NT2/D1 (cell line): ENCODE measurements at regions not wholly inside any gene's neighbourhood (a gene's known extent, or its start where the extent isn't known, plus 50 kb on each side); places are given as distances from the start of the nearest gene placed in this dataset.
"Not testable (repeated sequence)": the region's sequence is repeated elsewhere in the genome, so short reads cannot be mapped to it uniquely, and the experiment has no call there.

ENCODE experiments used
- SUZ12 ChIP-seq: IDR thresholded peaks from 2 replicates; pipeline ENCODE4 v1.6.1; 2011; ENCODE audit not compliant: insufficient read length, insufficient read depth; ENCODE audit errors: extremely low read depth
- YY1 ChIP-seq: IDR thresholded peaks from 2 replicates; pipeline ENCODE4 v1.6.1; 2011; ENCODE audit not compliant: insufficient read length, insufficient read depth
- ZNF274 ChIP-seq: IDR thresholded peaks from 2 replicates; pipeline ENCODE4 v1.6.1; 2011; ENCODE audit warnings: mild to moderate bottlenecking, low read depth, low read length

GRCh38 chr9:26780307-26780706 is 112.3 kb downstream of the CAAP1 start:
- TF ChIP-seq SUZ12, YY1, ZNF274: not testable (repeated sequence)
